Umbilical cord (tissue), 1 donor: ENCODE measurements at regions not wholly inside any gene's neighbourhood (a gene's known extent, or its start where the extent isn't known, plus 50 kb on each side); places are given as distances from the start of the nearest gene placed in this dataset.
"Not testable (repeated sequence)": the region's sequence is repeated elsewhere in the genome, so short reads cannot be mapped to it uniquely, and the experiment has no call there.

Experiments used
- DNase-seq: peaks from one replicate; pipeline ENCODE4 v3.0.0-alpha.2; 2015; ENCODE audit warnings: low spot score

- DNase-seq = no peak
These were observed 700.0 kb downstream of the MAFB start for GRCh38 chr20:39988991-39989390.

GRCh38 chr20:39986173-39986904 lies 702.7 kb downstream of the MAFB start:
- peak; percentile 93 for DNase-seq

- no peak for DNase-seq
These were observed 703.7 kb downstream of the MAFB start for GRCh38 chr20:39985271-39985827.

GRCh38 chr20:39983655-39984054 lies 705.4 kb downstream of the MAFB start:
- no peak for DNase-seq

- DNase-seq = no peak
These were observed 705.9 kb downstream of the MAFB start for GRCh38 chr20:39983183-39983582.

- DNase-seq = no peak
These were observed 714.0 kb downstream of the MAFB start for GRCh38 chr20:39974966-39975501.

GRCh38 chr20:39968495-39968894 lies 720.5 kb downstream of the MAFB start:
- DNase-seq = no peak

- no peak for DNase-seq
These were observed 721.2 kb downstream of the MAFB start for GRCh38 chr20:39967806-39968205.

- DNase-seq = no peak
These were observed 727.3 kb downstream of the MAFB start for GRCh38 chr20:39961637-39962244.

- DNase-seq = no peak
These were observed 728.3 kb downstream of the MAFB start for GRCh38 chr20:39960522-39961428.

- DNase-seq = not testable (repeated sequence)
These were observed 731.1 kb downstream of the MAFB start for GRCh38 chr20:39957911-39958310.

GRCh38 chr20:39954621-39955020 lies 734.4 kb downstream of the MAFB start:
- DNase-seq = no peak

GRCh38 chr20:39946931-39947330 lies 742.1 kb downstream of the MAFB start:
- DNase-seq = no peak

GRCh38 chr20:39946053-39946810 lies 742.8 kb downstream of the MAFB start:
- DNase-seq = no peak

- DNase-seq = no peak
These were observed 744.2 kb downstream of the MAFB start for GRCh38 chr20:39944861-39945260.

GRCh38 chr20:39943336-39943735 lies 745.7 kb downstream of the MAFB start:
- no peak for DNase-seq

GRCh38 chr20:39941245-39941644 lies 747.8 kb downstream of the MAFB start:
- DNase-seq = no peak

- DNase-seq = peak; percentile 4
These were observed 749.7 kb downstream of the MAFB start for GRCh38 chr20:39939241-39939865.

- no peak for DNase-seq
These were observed 752.6 kb downstream of the MAFB start for GRCh38 chr20:39936401-39936800.

- DNase-seq = no peak
These were observed 753.1 kb downstream of the MAFB start for GRCh38 chr20:39935901-39936300.
